ENCODE measurements at regions not wholly inside any gene's neighbourhood (a gene's known extent, or its start where the extent isn't known, plus 50 kb on each side); places are given as distances from the start of the nearest gene placed in this dataset.

DNA sequence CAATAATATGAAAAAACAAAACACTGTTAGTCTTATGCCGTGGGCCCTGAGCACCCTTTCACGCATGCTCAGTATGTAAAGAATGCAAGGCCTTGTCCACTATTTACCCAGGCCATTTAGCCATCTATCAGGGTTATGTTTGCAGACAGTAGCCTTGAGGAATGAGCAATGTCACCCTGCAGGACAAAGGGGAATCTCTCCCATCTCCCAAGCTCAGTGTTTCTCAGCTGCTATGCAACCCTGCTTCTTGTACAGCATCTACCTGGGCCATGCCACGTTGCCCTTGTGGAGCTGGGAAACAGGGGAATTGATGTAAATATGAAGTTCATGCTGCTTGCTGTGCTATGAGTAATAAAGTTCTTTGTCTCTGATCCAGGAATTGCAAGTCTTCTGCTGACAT, 51.5 kb upstream of the SLCO2A1 start:
- TF ChIP-seq, protein P1, sequence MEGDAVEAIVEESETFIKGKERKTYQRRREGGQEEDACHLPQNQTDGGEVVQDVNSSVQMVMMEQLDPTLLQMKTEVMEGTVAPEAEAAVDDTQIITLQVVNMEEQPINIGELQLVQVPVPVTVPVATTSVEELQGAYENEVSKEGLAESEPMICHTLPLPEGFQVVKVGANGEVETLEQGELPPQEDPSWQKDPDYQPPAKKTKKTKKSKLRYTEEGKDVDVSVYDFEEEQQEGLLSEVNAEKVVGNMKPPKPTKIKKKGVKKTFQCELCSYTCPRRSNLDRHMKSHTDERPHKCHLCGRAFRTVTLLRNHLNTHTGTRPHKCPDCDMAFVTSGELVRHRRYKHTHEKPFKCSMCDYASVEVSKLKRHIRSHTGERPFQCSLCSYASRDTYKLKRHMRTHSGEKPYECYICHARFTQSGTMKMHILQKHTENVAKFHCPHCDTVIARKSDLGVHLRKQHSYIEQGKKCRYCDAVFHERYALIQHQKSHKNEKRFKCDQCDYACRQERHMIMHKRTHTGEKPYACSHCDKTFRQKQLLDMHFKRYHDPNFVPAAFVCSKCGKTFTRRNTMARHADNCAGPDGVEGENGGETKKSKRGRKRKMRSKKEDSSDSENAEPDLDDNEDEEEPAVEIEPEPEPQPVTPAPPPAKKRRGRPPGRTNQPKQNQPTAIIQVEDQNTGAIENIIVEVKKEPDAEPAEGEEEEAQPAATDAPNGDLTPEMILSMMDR (conservative IDR thresholded peaks at IDR 0.05; ENCODE audit: low read depth, low read length): no peak
- no peak for TF ChIP-seq EZH2phosphoT487 (IDR thresholded peaks at IDR 0.05; ENCODE audit: borderline replicate concordance, low read length)
